HuH-7 (cell line): ENCODE measurements at regions not wholly inside any gene's neighbourhood (a gene's known extent, or its start where the extent isn't known, plus 50 kb on each side); places are given as distances from the start of the nearest gene placed in this dataset.
"Not testable (repeated sequence)": the region's sequence is repeated elsewhere in the genome, so short reads cannot be mapped to it uniquely, and the experiment has no call there.

ENCODE experiments used
- DNase-seq: peaks from one replicate; pipeline ENCODE4 v3.0.0; 2011; ENCODE audit warnings: low spot score

DNA sequence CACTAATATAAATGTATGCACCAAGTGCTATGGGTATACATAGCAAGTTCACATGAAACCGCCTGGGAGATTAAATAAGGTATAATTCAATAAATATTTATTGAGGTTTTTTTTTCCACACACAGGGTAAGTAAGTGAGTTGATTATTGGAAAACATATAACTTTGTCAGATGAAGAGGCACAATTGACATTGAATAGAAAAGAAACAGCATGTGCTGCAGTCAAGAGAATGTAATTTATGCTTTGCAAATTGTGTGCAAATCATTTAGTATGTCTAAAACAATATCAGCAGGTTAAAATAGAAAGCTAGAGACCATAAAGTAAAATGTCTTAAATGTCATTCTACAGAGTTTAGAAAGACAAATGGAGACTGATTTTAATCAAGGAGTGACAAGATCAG, 560.0 kb downstream of the AMY1C start:
- DNase-seq: no peak

DNA sequence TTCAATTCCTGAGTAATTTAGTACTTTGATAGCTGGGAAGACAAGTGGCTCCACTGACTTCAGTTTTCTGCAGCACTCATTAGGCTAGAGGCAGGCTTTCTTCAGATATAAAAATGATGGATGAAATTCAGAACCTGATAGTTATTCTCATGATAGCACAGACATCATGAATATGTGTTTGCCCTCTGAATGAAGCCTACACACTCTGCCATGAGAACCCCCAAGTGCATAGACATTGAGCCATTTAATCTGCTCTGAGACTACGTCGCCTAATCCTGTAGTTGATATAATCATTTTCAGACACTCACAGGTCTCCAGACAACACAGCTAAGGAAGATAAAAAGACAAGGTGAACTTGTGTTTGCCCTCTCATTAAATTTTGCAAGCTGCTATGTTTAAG, 566.1 kb downstream of the AMY1C start:
- no peak for DNase-seq

DNA sequence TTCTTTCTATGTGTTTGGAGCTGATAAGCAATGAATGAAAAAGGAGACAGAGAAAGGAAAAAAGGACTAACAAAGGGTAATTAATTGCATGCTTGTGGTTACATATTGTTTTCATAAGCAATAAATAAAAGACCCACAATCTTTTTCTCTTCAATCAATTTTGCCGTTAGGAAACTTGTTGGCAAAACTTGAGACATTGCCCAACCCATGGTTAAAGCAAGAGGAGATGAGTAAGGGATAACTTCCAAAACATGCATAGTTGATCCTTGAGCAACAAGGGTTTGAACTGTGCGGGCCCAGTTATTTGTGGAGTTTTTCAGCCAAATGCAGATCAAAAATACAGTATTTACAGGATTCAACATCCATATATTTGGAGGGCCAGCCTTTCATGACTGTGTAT, 572.4 kb downstream of the AMY1C start:
- no peak for DNase-seq

DNA sequence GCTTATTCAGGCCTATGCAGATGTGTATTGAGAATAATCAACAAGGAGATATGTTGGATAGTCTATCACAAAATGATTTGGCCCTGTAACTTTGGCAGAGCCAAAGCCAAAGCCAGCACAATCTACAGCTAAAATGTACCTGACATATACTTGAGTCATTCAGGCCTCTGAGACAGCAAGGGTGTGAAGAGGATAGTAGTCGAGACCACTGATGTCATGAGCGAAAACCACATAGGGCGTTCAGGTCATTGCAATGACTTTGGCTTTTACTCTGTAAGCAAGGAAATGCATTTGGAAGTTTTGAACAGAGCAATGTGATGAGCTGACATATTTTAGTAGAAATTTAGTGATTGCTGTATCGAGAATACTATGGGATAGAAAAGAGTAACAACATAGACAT, 579.6 kb downstream of the AMY1C start:
- DNase-seq: no peak

DNA sequence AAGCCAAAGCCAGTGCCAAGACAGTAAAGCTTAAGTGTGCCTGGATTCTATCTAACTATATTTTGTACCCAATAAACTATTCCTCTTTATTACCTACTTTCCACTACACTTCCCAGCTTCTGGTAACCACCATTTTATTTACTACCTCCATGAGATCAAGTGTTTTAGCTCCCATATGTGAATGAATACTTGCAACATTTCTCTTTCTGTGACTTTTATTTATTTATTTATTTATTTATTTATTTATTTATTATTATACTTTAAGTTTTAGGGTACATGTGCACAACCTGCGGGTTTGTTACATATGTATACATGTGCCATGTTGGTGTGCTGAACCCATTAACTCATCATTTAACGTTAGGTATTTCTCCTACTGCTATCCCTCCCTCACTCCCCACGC, 582.1 kb downstream of the AMY1C start:
- DNase-seq: no peak

DNA sequence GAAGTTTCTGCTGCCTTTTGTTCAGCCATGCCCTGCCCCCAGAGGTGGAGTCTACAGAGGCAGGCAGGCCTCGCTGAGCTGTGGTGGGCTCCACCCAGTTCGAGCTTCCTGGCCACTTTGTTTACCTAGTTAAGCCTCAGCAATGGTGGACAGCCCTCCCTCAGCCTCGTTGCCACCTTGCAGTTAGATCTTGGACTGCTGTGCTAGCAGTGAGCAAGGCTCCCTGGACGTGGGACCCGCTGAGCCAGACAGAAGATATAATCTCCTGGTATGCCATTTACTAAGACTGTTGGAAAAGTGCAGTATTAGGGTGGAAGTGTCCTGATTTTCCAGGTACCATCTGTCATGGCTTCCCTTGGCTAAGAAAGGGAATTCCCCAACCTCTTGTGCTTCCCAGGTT, 588.2 kb downstream of the AMY1C start:
- DNase-seq: not testable (repeated sequence)

DNA sequence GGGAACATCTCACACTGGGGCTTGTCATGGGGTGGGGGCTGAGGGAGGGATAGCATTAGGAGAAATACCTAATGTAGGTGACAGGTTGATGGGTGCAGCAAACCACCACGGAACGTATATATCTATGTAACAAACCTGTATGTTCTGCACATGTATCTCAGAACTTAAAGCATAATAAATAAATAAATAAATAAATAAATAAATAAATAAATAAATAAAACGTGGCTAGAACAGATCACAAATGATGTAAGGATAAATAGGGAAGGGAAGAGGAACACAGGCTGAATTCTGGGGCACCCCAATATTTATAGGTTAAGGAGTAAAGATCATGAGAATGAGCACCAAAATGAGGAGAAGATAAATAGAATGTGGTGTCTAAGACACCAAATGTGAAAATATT, 592.2 kb downstream of the AMY1C start:
- DNase-seq: no peak

DNA sequence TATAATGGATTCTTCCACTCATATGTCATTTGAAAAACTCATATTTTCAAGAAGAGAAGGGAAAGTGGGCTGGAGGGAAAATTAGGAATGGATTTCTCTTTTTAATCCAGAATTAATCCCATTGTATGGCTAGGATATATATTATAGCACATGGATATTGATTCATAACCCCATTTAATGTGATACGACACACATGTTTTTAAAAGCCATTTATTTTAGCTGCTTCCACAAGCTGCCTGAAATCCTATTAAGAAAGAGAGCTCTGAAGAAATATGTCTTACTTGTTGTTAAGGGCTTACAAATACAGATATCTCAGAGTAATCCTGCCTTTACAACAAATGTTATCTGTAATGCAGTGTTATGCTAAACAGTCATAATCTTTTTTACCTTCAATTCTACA, 598.6 kb downstream of the AMY1C start:
- DNase-seq: no peak

DNA sequence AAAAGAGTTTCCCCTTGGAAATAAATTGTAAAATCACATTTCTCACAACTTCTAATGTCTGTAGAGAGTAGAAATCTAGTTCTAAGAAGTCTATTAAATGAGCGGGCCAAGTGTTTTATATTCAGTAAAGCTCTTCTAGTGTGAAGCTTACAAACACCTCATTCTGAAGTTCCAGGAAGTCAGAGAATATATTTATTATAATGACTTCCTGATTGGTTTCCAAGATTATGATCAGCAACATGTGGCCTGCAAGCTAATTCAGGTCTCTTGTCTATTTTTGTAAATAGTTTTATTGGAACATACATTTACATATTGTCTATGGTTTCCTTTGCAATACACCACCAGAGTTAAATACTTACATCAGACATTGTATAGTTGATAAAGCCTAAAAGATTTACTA, 603.9 kb downstream of the AMY1C start:
- no peak for DNase-seq

DNA sequence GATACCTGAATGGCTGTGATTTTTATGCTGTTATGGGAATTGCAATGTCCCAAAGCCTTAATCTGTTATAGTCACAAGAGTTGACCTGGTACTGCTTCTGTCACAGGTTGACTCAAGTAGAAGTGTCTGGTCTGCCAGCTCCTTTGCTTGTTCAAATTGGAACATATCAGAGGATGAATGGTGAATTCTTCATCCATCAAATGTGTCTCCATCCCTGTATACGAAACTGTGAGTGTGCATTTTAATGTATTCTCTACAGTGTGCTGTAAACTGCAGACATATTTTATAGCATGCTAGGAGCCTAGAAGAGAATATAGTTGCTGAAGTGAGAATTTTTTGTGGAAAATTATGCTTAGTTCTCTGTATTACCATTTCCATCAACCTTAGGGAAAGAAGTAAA, 608.4 kb downstream of the AMY1C start:
- no peak for DNase-seq

DNA sequence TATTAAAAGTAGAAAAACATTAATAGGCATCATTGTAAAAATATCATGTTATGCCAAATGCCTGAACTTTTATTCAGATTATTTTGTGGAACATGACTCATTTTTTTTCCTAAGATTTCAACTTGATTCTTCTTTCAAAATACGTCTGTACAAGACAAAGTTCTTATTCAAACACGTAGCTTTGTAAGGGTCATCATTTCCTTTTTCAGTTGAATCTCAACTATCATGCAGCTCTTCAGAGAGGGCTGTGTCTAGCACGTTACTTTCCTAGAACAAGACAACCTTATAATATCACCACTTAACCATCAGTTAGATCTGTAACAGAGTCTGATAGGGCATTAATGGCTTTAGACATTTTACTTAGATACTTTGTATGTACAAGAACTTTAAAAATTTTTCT, 608.9 kb downstream of the AMY1C start:
- no peak for DNase-seq

DNA sequence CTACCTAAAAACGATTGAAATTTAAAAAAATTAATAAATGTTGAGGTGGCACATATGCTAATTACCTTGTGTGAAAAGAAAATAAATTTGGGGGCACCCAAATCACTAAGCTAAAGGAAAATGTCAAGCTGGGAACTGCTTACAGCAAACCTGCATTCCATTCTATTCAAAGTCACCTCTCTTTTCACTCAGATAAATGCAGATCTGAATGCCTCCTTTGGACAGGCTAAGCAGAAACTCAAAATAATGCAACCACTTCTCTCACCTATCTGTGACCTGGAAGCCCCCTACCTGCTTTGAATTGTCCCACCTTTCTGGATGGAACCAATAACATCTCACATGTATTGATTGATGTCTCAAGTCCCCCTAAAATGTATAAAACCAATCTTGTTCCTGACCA, 628.7 kb downstream of the AMY1C start:
- no peak for DNase-seq

DNA sequence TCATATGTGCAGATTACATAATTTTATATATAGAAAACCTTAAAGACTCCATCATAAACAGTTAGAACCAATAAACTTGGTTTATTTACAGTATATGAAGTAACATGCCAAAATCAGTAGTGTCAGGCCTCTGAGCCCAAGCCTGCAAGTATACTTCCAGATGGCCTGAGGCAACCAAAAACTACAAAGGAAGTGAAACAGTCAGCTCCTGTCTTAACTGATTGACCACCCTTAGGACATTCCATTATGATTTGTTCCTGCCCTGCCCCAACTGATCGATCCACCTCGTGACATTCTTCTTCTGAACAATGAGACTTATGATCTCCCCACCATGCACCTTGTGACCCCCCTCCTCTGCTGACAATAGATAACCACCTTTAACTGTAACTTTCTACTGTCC, 630.3 kb downstream of the AMY1C start:
- no peak for DNase-seq

DNA sequence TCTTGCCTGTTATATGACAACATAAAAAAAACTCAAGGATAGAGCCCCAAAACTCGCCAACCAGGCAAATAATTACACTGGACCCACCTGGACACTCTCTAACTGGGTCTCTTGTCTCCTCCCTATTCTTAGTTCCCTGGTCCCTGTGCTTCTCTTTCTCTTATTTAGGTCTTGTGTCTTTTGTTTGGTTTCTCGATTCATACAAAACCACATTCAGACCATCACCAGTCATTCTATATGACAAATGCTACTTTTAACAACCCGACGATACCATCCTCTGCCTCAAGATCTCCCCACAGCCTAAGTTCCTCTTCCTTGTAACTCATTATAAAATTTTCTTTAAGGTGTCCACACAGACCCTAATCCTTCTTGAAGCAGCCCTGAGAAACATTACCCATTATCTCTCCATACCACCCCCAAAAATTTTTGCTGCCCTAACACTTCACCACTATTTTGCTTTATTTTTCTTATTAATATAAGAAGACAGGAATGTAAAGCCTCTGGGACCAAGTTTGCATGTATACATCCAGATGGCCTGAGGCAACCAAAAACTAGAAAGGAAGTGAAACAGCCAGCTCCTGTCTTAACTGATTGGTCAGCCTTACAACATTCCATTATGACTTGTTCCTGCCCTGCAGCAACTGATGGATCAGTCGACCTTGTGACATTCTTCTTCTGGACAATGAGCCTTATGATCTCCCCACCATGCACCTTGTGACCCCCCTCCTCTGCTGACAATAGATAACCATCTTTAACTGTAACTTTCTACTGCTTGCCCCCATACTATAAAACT, 638.2 kb downstream of the AMY1C start:
- DNase-seq: no peak

DNA sequence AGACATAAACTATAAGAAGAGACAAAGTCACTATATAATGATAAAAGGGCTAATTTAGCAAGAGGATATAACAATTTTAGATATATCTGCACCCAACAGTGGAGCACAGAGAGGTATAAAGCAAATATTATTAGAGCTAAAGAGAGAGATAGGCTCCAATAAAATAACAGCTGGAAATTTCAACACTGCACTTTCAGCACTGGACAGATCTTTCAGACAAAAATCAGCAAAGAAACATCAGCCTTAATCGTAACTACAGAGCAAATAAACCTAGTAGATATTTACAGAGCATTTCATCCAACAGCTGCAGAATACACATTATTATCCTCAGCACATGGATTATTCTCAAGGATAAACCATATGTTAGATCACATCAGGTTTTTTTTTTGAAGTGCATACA, 642.9 kb downstream of the AMY1C start:
- DNase-seq: no peak

DNA sequence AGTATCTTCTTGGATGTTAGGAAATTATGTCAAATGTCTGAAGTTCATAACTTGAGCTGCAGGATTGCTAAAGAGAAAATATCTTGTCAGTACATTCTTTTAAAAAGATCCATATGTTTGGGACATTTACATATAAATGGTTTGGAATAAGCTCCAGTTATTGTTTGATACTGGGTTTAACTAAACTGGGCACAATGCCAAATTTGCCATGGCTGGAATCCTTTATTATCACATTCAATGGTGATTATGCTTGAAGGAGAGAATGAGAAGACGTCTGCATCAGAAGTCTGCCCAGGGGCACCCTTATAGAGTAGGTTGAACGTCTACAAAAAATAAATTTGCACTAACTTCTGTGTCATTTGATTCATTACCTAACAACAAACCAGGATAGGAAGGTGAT, 652.5 kb downstream of the AMY1C start:
- no peak for DNase-seq

DNA sequence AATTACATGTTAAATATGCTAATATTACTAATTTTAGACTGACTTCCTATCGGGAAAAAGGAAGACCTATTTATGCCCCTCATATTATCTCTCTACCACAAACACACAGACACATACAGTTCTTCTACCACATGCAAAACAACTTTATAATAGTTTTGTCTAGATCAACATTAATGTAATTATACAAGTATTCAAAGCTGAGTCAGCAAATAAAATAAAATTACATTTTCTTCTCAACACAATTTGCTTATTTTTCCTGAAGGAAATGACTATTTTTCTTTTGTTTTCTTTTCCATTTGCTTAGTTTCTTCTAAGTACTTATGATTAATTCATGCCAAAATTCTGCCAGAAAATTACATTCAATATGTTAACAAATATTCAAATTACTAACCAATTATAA, 654.2 kb downstream of the AMY1C start:
- no peak for DNase-seq

DNA sequence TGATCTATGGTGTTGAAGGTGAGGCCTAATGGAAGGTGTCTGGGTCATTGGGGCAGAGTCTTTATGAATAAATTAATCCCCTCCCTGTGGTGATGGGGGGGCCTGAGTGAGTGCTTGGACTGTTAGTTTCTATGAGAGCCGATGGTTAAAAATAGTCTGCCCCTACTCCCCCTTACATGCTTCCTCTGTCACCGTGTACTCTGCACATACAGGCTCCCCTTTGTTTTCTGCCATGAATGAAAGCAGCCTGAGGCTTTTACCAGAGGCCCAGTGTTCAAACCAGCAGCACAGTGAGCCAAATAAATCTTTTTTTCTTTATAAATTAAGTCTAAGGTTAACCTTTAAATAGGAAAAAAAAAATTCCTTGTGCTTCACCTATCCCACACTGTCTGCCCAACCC, 657.0 kb downstream of the AMY1C start:
- no peak for DNase-seq

DNA sequence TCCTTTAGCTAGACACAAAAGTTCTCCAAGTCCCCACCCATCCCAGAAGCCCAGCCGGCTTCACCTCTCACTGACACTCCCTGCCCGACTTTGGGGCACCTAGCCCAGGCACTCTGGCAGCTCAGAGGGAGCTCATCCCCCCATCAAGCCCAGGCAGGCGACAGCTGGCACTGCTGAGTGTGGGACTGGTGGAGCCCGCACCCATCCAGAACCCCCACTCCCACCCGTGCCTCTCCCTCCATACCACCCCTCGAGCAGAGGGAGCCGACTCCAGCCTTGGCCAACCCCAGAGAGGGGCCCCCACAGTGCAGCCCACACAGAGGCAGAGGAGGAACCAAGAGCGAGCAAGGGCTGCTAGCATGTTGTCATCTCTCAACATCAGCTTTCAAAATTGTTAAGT, 658.6 kb downstream of the AMY1C start:
- no peak for DNase-seq

DNA sequence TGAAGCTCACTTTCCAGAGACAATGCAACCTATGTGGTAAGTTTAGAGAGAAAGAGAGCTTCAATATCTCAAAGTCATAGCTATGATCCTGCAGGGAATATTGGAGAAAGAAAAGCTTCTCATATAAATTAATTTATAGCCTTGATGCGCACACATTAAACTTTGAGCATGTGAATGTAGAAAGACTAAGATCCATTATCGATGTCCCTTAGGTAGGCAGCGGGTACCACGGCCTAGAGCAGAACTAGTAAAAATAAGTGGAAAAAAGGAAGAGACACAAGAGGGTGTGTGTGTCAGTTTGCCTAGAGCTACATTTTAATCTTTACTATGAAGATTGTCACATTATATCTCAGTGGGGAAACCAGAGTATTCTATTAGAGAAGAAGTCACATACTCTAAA, 685.6 kb downstream of the AMY1C start:
- no peak for DNase-seq

DNA sequence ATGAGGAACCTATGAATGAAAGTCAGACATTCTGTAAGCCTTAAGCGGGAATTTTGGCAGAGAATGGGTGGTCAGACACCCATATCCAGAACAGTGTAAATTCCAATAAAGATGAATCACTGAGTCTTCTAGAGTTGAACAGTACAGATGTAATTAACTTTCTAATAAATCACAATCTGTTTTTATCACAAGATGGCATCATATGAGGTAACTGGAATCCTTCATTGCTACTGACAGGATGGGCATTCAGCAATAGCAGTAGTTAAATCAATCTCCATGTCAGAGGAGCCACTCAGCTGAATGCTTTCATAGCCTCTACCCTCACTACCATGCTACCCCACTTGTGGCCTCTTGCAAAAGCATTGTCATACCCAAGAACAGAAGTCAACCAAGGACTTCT, 690.3 kb downstream of the AMY1C start:
- DNase-seq: no peak

DNA sequence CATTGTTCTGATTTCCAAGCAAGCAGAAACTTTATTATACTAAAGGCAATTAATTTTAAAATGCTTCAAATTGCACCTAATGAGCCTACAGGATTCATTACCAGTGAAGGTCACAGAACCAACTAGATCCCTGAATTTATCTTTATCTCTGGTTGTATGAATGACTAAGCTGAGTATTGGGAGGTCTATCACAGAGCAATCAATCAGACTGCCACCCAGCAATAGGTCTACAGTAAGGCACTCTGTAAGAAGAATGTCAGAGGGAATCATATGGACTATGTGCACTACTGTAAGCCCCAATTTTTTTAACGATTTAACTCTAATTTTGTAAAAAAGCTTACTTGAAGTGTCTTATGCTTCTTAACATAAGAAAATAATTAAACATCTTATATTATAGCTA, 707.0 kb downstream of the AMY1C start:
- no peak for DNase-seq

DNA sequence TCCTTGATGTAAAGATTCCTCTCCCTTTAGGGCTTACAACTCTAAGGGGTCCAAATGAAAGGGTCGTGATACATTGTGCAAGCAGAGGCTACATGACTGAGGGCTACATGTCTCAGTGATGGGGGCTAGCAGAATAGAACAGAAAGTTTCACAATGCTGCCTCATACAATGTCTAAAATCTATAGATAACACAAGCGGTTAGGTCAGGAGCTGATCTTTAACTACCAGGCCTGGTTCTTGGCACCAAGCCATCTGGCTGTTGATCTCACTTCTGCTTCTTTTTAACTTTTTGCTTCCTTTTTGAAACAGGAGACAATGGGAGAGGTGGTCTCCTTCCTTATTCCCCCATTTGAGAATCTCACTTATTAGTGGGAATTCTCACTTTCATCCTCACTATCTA, 710.2 kb downstream of the AMY1C start:
- DNase-seq: no peak

DNA sequence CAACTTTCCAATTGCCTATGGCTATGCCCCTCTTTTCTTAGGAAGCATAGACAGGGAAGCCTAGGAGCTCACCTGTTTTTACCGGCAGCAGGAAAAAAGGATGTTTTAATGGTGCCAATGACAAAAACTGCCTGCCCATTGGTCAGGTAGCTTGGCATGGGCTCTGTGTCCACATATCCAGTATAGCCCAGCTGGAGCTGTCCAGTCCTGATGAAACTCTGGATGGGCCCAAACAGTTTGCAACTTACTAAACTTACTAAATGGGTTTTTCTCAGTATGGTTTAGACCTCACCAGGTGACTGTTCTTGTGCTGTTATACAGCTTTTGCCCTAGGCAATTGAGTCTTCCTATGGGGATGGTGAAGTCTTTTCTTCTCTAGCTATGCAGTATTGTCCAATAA, 711.2 kb downstream of the AMY1C start:
- no peak for DNase-seq
